Tibial artery (tissue), 4 donors: ENCODE measurements at regions not wholly inside any gene's neighbourhood (a gene's known extent, or its start where the extent isn't known, plus 50 kb on each side); places are given as distances from the start of the nearest gene placed in this dataset.
"Not testable (repeated sequence)": the region's sequence is repeated elsewhere in the genome, so short reads cannot be mapped to it uniquely, and the experiment has no call there.

ENCODE experiments used
- DNase-seq, 2 donors: peaks; one replicate each; pipeline ENCODE4 v3.0.0-alpha.2; 2019
- H3K27ac ChIP-seq, 2 donors: fragments of 200-600 bp; sonication (generic) in 1 of 2; 1 replicate in 1 of 2; 2 replicates in 1 of 2; pipeline ENCODE4 v1.5.1; 2018 to 2019; ENCODE audit warnings: mild to moderate bottlenecking in 1 of 2
- H3K27me3 ChIP-seq, 2 donors: fragments of 200-600 bp; sonication (generic) in 1 of 2; one replicate each; pipeline versions ENCODE4 v1.5.1 to v1.6.0; 2016 to 2019
- H3K36me3 ChIP-seq, 3 donors: fragments of 200-600 bp; sonication (generic) in 2 of 3; one replicate each; pipeline ENCODE4 v1.5.1; 2016 to 2019; ENCODE audit warnings: mild to moderate bottlenecking in 2 of 3
- H3K4me1 ChIP-seq, 4 donors: fragments of 200-600 bp; sonication (generic) in 2 of 4; 1 replicate in 3 of 4; 2 replicates in 1 of 4; pipeline ENCODE4 v1.5.1; 2016 to 2019
- H3K4me3 ChIP-seq, 2 donors: fragments of 200-600 bp; sonication (generic) in 1 of 2; 1 replicate in 1 of 2; 2 replicates in 1 of 2; pipeline ENCODE4 v1.5.1; 2018 to 2019; ENCODE audit warnings: mild to moderate bottlenecking in 2 of 2
- H3K9me3 ChIP-seq, 3 donors: fragments of 200-600 bp; sonication (generic) in 1 of 3; one replicate each; pipeline ENCODE4 v1.5.1; 2016 to 2019
- intact Hi-C: fragments of 100-400 bp; cut with DNase I; formaldehyde crosslinking; loops from one replicate; pipeline ENCODE4 v1.15.0; 2023; ENCODE audit warnings: low total_unique reads
- TF ChIP-seq, protein P1 (sequence below), 2 experiments: fragments of 200-600 bp in 1 of 2; fragments of 450-650 bp in 1 of 2; IDR thresholded peaks; one replicate each; pipeline ENCODE4 v1.5.1; 2017 to 2019; ENCODE audit warnings: antibody characterized with exemption in 2 of 2, mild to moderate bottlenecking in 1 of 2, moderate library complexity in 1 of 2

DNA sequence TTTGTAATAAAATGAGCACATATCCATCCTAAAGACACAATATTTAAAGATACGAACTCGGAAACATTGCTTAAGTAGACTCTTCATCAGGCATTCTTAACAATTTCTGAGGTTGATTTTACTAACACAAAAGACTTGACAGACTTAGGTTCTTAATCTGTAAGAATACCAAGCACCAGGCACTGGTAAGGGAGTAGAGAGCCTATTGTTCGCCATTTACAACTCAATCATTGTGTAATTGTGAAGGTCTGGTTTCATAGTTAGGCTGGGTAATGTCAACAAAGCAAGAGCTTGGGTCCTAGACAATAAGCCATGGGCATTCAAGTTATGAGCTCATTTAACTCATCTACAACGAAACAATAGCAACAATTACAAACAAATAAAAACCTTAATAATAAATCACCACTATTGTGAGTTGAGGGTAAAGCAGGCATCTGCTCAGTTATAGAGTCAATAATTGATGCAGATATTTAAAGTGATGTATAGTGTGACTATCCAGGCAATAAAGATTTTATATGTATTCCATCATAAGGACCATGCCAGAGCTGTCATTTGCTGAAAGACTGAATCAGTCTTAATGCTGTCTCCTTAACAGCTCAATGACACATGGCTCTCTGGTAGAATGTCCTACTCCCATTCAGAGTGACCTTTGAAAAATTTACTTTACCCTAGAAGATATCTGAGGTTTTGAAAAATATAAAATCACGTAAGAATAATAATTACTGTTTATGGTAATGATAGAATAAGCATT lies 664.0 kb upstream of the PCDH7 start:
- TF ChIP-seq, protein P1, sequence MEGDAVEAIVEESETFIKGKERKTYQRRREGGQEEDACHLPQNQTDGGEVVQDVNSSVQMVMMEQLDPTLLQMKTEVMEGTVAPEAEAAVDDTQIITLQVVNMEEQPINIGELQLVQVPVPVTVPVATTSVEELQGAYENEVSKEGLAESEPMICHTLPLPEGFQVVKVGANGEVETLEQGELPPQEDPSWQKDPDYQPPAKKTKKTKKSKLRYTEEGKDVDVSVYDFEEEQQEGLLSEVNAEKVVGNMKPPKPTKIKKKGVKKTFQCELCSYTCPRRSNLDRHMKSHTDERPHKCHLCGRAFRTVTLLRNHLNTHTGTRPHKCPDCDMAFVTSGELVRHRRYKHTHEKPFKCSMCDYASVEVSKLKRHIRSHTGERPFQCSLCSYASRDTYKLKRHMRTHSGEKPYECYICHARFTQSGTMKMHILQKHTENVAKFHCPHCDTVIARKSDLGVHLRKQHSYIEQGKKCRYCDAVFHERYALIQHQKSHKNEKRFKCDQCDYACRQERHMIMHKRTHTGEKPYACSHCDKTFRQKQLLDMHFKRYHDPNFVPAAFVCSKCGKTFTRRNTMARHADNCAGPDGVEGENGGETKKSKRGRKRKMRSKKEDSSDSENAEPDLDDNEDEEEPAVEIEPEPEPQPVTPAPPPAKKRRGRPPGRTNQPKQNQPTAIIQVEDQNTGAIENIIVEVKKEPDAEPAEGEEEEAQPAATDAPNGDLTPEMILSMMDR (IDR thresholded peaks at IDR 0.05) = no peak
- no peaks in the 10 kb centered on the region for H3K9me3 ChIP-seq
- no peak for DNase-seq
- intact Hi-C loops = no loop called here
- no peak overlapping the region for H3K4me3 ChIP-seq
- no peaks in the 10 kb centered on the region for H3K4me1 ChIP-seq
- no peak overlapping the region for H3K27ac ChIP-seq
- H3K36me3 ChIP-seq = no peaks in the 10 kb centered on the region
- H3K27me3 ChIP-seq = no peaks in the 10 kb centered on the region

- Histone ChIP-seq H3K36me3 (no peaks in the 10 kb centered on the region), H3K9me3 (no peaks in the 10 kb centered on the region), H3K27ac (no peak overlapping the region), H3K4me1 (no peaks in the 10 kb centered on the region), H3K27me3 (no peaks in the 10 kb centered on the region), H3K4me3 (no peak overlapping the region)
- no peak for DNase-seq
- TF ChIP-seq, protein P1 (IDR thresholded peaks at IDR 0.05) = no peak
- intact Hi-C loops = no loop called here
Measured at GRCh38 chr4:30068234-30068633, 651.9 kb upstream of the PCDH7 start.

- intact Hi-C loops = no loop called here
- Histone ChIP-seq H3K9me3 (no peaks in the 10 kb centered on the region), H3K36me3 (no peaks in the 10 kb centered on the region), H3K4me1 (no peaks in the 10 kb centered on the region), H3K4me3 (no peak overlapping the region), H3K27ac (no peak overlapping the region), H3K27me3 (no peaks in the 10 kb centered on the region)
- no peak for DNase-seq
- TF ChIP-seq, protein P1 (IDR thresholded peaks at IDR 0.05) = no peak
Measured at GRCh38 chr4:30073011-30073710, 647.0 kb upstream of the PCDH7 start.

DNA sequence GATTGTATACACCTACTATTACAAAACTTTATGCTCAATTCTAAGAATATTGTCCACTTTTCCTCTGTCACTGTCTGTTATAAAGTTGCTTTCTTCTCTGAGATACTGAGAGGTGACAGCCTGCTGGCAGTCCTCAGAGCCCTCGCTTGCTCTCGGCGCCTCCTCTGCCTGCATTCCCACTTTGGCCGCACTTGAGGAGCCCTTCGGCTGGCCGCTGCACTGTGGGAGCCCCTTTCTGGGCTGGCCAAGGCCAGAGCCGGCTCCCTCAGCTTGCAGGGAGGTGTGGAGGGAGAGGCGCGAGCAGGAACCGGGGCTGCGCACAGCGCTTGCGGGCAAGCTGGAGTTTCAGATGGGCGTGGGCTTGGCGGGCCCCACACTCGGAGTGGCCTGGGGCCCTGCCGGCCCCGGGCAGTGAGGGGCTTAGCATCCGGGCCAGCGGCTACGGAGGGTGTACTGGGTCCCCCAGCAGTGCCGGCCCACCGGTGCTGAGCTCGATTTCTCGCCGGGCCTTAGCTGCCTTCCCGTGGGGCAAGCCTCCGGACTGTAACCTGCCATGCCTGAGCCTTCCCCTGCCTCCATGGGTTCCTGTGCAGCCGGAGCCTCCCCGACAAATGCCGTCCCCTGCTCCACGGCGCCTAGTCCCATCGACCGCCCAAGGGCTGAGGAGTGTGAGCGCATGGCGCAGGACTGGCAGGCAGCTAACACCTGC lies 627.6 kb upstream of the PCDH7 start:
- H3K27me3 ChIP-seq, H3K9me3 ChIP-seq, H3K36me3 ChIP-seq, H3K4me1 ChIP-seq, H3K4me3 ChIP-seq, H3K27ac ChIP-seq, intact Hi-C loops: not testable (repeated sequence)
- DNase-seq = peak in 1 of 2 donors; percentile 61

DNA sequence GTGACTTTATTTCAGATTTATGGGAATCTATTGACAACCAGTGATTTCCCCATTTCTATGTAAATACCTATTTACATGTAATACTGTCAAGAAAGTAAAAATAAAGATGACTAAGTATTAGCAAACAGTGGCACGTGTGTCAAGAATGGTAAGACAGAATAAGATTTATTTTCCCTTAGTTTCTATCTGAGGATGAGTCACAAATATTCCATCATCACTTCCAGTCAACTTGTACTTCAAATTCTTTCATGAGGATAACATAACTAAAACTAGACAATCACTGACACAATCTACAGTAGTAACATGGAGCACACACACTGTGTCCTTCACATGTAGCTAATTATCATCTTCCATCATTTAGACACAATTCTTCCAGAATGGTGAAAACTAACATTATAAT lies 625.3 kb upstream of the PCDH7 start:
- H3K4me1 ChIP-seq = no peaks in the 10 kb centered on the region
- intact Hi-C loops = no loop called here
- H3K27ac ChIP-seq = no peak overlapping the region
- DNase-seq = no peak
- no peaks in the 10 kb centered on the region for H3K36me3 ChIP-seq
- no peak overlapping the region for H3K4me3 ChIP-seq
- H3K9me3 ChIP-seq = peaks cover 0 to 3% (median 0%) of the 10 kb centered on the region in 3 donors
- TF ChIP-seq, protein P1 (IDR thresholded peaks at IDR 0.05) = no peak
- no peaks in the 10 kb centered on the region for H3K27me3 ChIP-seq

DNA sequence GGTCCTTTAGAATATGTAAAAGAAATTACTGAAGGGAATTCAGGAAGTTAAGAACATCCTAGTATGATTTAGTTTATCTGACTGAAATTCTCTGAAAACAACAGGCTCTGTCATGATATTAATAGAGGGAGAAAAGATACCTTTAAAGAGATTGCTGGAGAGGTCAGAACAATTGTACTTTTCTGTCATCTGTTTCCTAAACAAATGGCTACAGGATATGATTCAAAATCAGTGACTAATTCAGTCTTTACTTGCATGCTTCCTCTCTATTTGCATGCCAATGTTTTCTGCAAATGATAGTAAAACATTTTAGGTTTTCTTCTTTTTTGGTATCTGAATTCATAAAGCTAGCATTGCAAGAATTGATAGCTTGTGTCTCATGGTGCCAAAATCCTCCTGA lies 616.7 kb upstream of the PCDH7 start:
- Histone ChIP-seq H3K36me3 (no peaks in the 10 kb centered on the region), H3K4me3 (no peak overlapping the region), H3K27ac (no peak overlapping the region), H3K27me3 (no peaks in the 10 kb centered on the region), H3K9me3 (no peaks in the 10 kb centered on the region), H3K4me1 (no peaks in the 10 kb centered on the region)
- intact Hi-C loops = no loop called here
- DNase-seq = no peak
- TF ChIP-seq, protein P1 (IDR thresholded peaks at IDR 0.05) = no peak
